Bronchial epithelial cell (primary cell): ENCODE measurements at regions not wholly inside any gene's neighbourhood (a gene's known extent, or its start where the extent isn't known, plus 50 kb on each side); places are given as distances from the start of the nearest gene placed in this dataset.
"Not testable (repeated sequence)": the region's sequence is repeated elsewhere in the genome, so short reads cannot be mapped to it uniquely, and the experiment has no call there.

Source experiments
- DNase-seq: peaks from one replicate; pipeline ENCODE4 v3.0.0-alpha.2; 2010; ENCODE audit warnings: low read depth
- FAIRE-seq: peaks from 2 replicates; lab custom pipeline; 2011; peaks lifted over from hg19 to GRCh38; lab: Jason Lieb, UNC
- H3K27me3 ChIP-seq: 2 replicates; pipeline ENCODE4 v1.5.1; 2011; ENCODE audit warnings: low read length; ENCODE audit not compliant: control insufficient read depth, insufficient read depth
- H3K36me3 ChIP-seq: 2 replicates; pipeline ENCODE4 v1.5.1; 2011; ENCODE audit warnings: low read length; ENCODE audit not compliant: control insufficient read depth, insufficient read depth
- H3K4me3 ChIP-seq: 2 replicates; pipeline ENCODE4 v1.5.1; 2011; ENCODE audit warnings: mild to moderate bottlenecking, low read depth, low read length, control low read depth
- TF ChIP-seq, protein P1 (sequence below): IDR thresholded peaks from 2 replicates; pipeline ENCODE4 v1.5.1; 2011; ENCODE audit warnings: mild to moderate bottlenecking, moderate library complexity, low read length, control low read depth, inconsistent platforms; ENCODE audit not compliant: insufficient read depth, severe bottlenecking

DNA sequence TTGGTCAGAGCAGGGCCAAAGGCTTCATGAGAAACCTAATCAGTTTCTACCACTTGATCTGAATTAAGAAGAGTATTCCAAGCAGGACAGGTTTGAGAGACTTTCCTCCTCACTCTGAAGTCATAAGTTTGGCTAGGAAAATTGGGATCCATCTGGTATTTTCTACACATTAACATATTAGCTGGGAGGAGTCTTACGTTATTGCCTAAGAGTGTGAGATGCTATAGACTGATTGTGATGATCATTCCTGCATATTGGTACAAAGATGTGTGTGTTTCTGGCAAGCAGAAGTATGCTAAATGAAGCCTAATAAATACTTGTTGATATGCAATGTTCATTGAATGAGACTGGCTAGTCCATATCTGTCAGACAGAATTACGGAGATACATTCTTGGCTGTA is 73.5 kb upstream of the RASGRP1 start:
- Histone ChIP-seq H3K36me3 (no peaks in the 10 kb centered on the region), H3K27me3 (no peaks in the 10 kb centered on the region), H3K4me3 (no peak overlapping the region)
- DNase-seq (no peak), FAIRE-seq (no peak)
- TF ChIP-seq, protein P1, sequence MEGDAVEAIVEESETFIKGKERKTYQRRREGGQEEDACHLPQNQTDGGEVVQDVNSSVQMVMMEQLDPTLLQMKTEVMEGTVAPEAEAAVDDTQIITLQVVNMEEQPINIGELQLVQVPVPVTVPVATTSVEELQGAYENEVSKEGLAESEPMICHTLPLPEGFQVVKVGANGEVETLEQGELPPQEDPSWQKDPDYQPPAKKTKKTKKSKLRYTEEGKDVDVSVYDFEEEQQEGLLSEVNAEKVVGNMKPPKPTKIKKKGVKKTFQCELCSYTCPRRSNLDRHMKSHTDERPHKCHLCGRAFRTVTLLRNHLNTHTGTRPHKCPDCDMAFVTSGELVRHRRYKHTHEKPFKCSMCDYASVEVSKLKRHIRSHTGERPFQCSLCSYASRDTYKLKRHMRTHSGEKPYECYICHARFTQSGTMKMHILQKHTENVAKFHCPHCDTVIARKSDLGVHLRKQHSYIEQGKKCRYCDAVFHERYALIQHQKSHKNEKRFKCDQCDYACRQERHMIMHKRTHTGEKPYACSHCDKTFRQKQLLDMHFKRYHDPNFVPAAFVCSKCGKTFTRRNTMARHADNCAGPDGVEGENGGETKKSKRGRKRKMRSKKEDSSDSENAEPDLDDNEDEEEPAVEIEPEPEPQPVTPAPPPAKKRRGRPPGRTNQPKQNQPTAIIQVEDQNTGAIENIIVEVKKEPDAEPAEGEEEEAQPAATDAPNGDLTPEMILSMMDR, result no peak

DNA sequence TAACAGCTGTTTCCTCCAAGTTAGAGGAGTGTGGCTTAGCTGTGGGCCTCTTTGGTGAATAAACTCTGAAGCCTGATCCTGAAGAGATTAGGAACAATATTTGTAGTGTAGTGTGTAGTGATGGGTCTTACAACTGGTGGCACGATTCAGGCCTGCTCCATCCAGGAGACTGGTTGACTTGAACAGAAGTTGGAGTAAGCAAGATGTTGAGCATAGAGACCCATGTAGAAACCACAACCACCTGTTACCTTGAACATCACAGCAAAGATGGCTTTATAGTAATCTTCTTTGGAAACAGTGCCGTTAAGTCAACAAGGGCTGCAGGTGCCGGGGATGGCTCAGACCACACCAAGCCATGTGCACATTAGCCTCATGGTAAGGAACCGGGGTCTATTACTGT is 74.2 kb upstream of the RASGRP1 start:
- FAIRE-seq (peak; percentile 7), DNase-seq (no peak)
- H3K27me3 ChIP-seq, result no peaks in the 10 kb centered on the region
- TF ChIP-seq, protein P1, result no peak
- no peaks in the 10 kb centered on the region for H3K36me3 ChIP-seq
- no peak overlapping the region for H3K4me3 ChIP-seq

DNA sequence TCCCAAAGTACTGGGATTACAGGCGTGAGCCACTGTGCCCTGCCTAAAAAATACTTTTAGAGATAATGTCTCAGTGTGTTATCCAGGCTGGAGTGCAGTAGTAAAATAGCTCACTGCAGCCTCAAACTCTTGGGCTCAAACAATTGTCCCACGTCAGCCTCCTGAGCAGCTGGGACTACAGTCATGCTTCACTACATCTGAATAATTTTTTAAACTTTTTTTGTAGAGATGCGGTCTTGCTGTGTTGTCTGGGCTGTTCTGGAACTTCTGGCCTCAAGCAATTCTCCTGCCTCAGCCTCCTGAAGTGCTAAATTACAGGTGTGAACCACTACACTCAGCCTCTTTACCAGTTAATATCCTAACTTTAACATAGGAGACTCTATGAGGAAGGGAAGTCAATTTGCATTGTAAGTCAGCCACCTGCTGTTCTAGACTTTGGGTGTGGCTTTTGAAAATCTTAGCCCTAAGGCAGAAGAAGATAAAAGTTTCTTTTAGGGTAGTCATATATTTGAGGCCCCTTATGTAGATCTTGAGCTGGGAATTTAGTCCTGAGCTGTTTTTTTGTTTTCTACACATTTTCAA is 78.2 kb upstream of the RASGRP1 start:
- H3K27me3 ChIP-seq, result no peaks in the 10 kb centered on the region
- no peak for FAIRE-seq
- TF ChIP-seq, protein P1, result no peak
- no peak overlapping the region for H3K4me3 ChIP-seq
- H3K36me3 ChIP-seq, result no peaks in the 10 kb centered on the region
- no peak for DNase-seq

DNA sequence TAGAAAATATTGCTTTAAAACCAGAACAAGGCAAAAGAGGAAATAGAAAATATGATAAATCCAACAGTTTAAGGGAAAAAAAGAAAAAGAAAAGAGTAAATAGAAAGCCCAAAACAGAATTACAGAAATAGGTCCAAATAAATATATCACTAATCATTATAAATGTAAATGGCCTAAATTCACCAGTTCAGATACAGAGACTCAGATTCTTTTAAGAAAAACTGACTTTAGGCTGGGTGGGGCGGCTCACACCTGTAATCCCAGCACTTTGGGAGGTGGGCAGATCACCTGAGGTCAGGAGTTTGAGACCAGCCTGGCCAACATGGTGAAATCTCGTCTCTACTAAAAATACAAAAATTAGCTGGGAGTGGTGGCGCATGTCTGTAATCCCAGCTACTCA is 79.7 kb upstream of the RASGRP1 start:
- DNase-seq, H3K4me3 ChIP-seq, H3K36me3 ChIP-seq, H3K27me3 ChIP-seq, FAIRE-seq: not testable (repeated sequence)

DNA sequence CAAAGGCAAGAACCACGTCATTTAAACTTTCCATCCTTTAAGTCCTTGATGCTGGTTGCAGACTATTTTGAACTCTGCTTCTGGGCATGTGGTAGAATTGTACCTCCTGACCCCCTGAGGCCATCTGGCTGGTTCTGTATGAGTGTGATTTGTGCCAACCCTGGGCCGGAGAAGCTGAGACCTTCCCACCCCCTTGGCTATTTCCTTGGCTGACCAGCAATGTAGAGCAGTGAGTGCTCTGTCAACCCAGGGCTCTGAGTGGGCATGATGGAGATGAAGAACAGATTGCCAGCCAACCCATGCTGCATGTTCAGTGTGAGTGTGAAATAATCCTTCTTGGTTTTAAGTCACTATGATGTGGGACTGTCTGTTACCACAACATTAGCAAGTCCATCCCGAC is 82.1 kb upstream of the RASGRP1 start:
- Histone ChIP-seq H3K27me3 (no peaks in the 10 kb centered on the region), H3K4me3 (no peak overlapping the region), H3K36me3 (no peaks in the 10 kb centered on the region)
- peak; percentile 13 for FAIRE-seq
- DNase-seq, result no peak
- TF ChIP-seq, protein P1, result no peak

DNA sequence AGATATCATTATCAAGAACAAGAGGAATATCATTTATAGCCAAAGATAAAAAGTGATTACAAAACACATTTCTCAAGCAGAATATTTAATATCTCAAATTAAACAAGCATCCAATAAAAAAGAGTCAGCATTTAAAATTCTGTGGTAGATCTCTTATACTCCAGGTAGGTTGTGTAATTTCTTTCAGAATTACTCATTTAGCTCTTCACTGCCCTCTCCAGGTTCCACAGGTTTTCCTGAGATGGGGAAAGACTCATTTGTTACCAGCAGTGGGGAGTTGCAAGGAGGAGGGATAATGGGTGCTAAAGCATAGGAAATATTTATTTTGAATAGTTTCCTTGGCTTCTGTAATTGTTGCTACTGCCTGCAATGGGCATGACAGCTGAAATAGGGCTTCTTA is 83.1 kb upstream of the RASGRP1 start:
- DNase-seq, result peak; percentile 73
- Histone ChIP-seq H3K4me3 (no peak overlapping the region), H3K27me3 (no peaks in the 10 kb centered on the region), H3K36me3 (no peaks in the 10 kb centered on the region)
- TF ChIP-seq, protein P1, result peak; percentile 43
- no peak for FAIRE-seq
